HG03571 (cell line): ENCODE measurements at regions not wholly inside any gene's neighbourhood (a gene's known extent, or its start where the extent isn't known, plus 50 kb on each side); places are given as distances from the start of the nearest gene placed in this dataset.
"Not testable (repeated sequence)": the region's sequence is repeated elsewhere in the genome, so short reads cannot be mapped to it uniquely, and the experiment has no call there.

Experiments used
- ATAC-seq: cut with Tn5 transposase; IDR thresholded peaks from one replicate; pipeline ENCODE4 v1.9.1; 2021; ENCODE audit not compliant: unreplicated experiment

- ATAC-seq = no peak
Measured at GRCh38 chr9:126166866-126167265, 159.8 kb upstream of the MVB12B start.

GRCh38 chr9:126169736-126170135 is 156.9 kb upstream of the MVB12B start:
- ATAC-seq = no peak

- no peak for ATAC-seq
Measured at GRCh38 chr9:126170286-126170823, 156.3 kb upstream of the MVB12B start.

DNA sequence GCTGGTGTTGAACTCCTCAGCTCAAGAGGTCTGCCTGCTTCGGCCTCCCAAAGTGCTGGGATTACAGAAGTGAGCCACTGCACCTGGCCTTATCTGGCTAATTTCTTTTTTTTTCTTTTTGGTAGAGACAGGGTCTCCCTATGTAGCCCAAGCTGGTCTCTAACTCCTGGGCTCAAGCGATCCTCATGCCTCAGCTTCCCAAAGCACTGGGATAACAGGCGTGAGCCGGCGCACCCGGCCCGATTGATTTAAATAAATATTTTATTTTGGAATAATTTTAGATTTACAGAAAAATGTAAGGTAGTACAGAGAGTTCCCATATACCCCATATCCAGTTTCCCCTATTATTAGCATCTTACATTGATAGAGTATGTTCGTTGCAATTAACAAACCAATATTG is 155.0 kb upstream of the MVB12B start:
- no peak for ATAC-seq

DNA sequence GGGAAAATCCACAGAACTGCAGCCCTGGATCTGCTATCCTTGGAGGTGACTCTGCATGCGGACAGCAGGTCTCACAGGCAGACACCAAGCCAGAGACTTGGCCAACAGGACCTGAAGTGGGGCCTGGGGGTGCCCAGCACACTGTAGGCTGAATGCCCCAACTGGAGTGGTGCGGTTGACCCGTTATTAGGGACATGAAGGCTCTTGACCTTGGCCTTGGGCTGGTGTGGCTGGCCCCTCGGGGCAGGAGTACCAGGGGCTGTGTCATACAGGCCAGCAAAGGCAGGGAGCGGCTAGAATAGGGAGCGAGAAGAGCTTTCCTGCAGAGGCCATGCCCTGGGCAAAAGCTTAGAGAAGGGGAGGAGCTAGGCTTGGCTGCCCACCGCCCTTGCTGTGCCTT is 153.2 kb upstream of the MVB12B start:
- ATAC-seq = no peak

- no peak for ATAC-seq
Measured at GRCh38 chr9:126173929-126174328, 152.7 kb upstream of the MVB12B start.

- no peak for ATAC-seq
Measured at GRCh38 chr9:126183266-126183665, 143.4 kb upstream of the MVB12B start.

- not testable (repeated sequence) for ATAC-seq
Measured at GRCh38 chr9:126190994-126191393, 135.6 kb upstream of the MVB12B start.

GRCh38 chr9:126198854-126199253 is 127.8 kb upstream of the MVB12B start:
- ATAC-seq = no peak

DNA sequence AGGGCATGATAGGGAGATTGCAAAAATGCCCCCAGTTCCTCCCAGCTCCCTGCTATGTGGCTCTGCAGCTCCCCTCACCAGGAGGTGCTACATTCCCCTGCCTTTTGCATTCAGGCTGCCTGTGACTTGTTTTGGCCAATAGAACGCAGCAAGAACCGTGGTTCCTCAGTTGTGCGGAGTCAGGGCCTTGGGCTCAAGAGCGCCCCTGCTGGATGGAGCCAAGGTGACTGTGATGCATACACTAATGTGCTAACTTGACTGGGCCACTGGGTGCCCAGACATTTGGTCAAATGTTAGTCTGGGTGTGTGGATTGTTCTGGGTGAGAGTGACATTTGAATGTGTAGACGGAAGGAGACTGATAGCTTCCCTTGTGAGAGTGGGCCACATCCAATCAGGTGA is 123.3 kb upstream of the MVB12B start:
- ATAC-seq = no peak

- ATAC-seq = no peak
Measured at GRCh38 chr9:126204197-126204596, 122.4 kb upstream of the MVB12B start.

- no peak for ATAC-seq
Measured at GRCh38 chr9:126204708-126205225, 121.9 kb upstream of the MVB12B start.

GRCh38 chr9:126205265-126205664 is 121.4 kb upstream of the MVB12B start:
- no peak for ATAC-seq

DNA sequence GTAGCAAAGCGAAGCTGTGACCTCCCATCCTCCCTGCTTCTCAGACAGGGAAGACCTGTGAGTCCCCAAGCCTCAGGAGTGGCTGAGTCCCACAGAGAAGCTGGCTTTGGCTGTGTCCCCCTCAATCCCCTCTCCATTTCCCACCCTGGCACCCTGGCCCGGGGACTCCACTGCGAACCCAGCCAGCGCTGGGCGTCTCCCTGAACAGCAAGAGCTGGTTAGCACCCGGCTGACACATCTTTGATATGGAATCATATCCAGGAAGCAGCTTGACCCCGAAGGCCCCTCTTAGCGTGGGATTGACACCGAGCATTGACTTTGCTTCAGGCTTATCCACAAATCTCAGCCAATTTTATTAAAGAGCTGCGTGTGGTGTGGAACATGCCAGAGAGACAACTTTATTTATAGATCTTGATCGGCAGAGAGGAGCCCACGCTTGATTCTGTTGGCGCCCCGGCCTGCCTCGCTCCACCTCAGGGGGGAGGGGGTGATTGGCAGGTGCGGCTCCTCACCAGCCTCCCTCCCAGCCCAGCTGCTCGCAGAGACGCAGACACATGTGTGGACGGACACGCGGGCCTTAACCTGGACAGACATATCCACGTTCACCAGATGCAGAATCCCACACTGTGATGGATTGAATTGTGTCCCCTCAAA is 120.7 kb upstream of the MVB12B start:
- no peak for ATAC-seq

- ATAC-seq = no peak
Measured at GRCh38 chr9:126207256-126207655, 119.4 kb upstream of the MVB12B start.

DNA sequence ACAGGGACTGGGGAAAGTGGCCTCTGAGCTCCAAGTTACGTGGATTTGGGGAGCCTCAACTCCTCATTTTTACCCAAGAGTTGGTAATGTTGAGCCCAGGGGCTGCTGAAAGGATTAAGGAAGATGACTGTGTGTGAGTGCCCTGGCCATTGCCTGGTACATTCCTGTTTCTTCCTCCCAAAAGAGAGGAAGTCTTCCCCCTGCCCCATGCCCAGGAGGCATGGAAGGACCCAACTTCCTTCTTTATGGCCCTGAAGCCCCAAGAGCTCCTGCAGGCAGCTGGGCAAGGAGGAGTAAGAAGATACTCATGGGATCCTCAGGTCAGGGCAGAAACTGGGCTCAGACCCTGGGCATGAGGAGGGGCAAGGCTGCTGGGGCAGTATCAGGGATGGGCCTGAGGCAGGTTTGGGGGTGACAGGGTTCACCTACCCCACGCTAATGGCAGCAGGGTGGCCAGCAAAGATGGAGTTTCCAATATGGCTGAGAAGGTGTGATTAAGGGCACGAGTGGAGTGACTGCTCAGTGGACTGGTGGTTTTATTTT is 118.3 kb upstream of the MVB12B start:
- no peak for ATAC-seq

DNA sequence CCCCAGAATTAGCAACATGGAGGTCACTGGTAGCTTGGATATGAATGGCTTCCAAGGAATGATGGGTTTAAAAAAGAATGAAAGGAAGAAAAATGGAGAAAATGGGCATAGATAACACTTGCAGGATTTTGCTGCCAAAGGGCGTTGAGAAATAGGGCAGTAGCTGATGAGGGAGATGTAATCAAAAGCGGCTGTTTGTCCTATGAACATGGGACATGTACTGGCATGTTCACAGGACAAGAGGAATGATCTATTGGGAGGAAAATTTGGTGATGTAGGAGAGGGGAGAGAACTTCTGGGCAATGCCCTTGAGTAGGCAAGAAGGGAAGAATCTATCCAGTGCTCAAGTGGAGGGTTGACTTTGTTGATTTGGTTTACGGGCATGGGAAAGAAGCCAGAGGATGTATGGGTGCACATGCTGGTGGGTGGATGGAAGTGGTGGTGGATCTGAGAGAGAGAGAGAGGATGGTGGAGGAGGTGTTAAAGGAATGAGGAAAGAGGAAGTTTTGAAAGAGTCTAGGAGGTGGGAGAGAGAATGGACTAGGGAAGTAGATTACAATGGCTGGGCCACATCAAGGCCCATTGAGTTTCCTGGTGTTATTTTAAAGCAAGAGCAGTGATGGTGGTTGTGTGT is 115.1 kb upstream of the MVB12B start:
- no peak for ATAC-seq

- no peak for ATAC-seq
Measured at GRCh38 chr9:126215486-126215885, 111.1 kb upstream of the MVB12B start.

DNA sequence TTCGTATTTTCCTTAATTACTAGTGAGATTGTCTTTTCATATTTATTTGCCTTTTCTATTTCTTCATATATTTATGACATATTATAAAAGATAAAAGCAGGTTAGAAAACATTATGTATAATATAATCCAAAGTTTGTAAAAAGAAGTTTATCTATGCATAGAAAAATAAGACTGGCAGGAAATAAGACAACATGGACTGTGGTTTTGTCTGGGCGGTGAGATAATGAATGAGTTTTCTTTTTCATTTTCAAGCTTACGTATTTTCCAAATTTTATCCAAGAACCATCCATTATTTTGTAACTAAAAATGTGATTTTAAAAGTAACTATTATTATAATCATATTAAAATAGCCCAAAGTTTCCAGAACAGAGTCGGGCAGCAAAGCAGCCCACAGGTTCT is 109.8 kb upstream of the MVB12B start:
- ATAC-seq = no peak

- ATAC-seq = no peak
Measured at GRCh38 chr9:126217250-126217653, 109.4 kb upstream of the MVB12B start.

GRCh38 chr9:126217797-126218196 is 108.8 kb upstream of the MVB12B start:
- ATAC-seq = no peak
